IPS-18a (cell line): ENCODE measurements at regions not wholly inside any gene's neighbourhood (a gene's known extent, or its start where the extent isn't known, plus 50 kb on each side); places are given as distances from the start of the nearest gene placed in this dataset.
"Not testable (repeated sequence)": the region's sequence is repeated elsewhere in the genome, so short reads cannot be mapped to it uniquely, and the experiment has no call there.

Experiments
- H3K27ac ChIP-seq: one replicate; pipeline ENCODE4 v1.5.1; 2013; ENCODE audit warnings: low read length
- H3K27me3 ChIP-seq: one replicate; pipeline ENCODE4 v1.6.1; 2013; ENCODE audit warnings: mild to moderate bottlenecking, low read length; ENCODE audit not compliant: control insufficient read depth, insufficient read depth
- H3K36me3 ChIP-seq: one replicate; pipeline ENCODE4 v1.6.1; 2013; ENCODE audit warnings: low read depth, low read length; ENCODE audit not compliant: control insufficient read depth
- H3K4me1 ChIP-seq: one replicate; pipeline ENCODE4 v1.6.1; 2013; ENCODE audit warnings: low read depth, low read length; ENCODE audit not compliant: control insufficient read depth
- H3K4me3 ChIP-seq: one replicate; pipeline ENCODE4 v1.5.1; 2013; ENCODE audit warnings: low read length
- H3K9ac ChIP-seq: one replicate; pipeline ENCODE4 v1.6.1; 2013; ENCODE audit warnings: mild to moderate bottlenecking, low read length, moderate library complexity
- H3K9me3 ChIP-seq: one replicate; pipeline ENCODE4 v1.6.1; 2013; ENCODE audit warnings: low read depth, low read length; ENCODE audit not compliant: control insufficient read depth

- Histone ChIP-seq H3K27ac (no peak overlapping the region), H3K27me3 (no peaks in the 10 kb centered on the region), H3K9ac (no peak overlapping the region), H3K4me3 (no peak overlapping the region), H3K36me3 (no peaks in the 10 kb centered on the region), H3K9me3 (no peaks in the 10 kb centered on the region), H3K4me1 (no peaks in the 10 kb centered on the region)
These were observed 192.8 kb upstream of the NR5A2 start for GRCh38 chr1:199834711-199835110.

- Histone ChIP-seq H3K27me3 (no peaks in the 10 kb centered on the region), H3K4me3 (no peak overlapping the region), H3K36me3 (no peaks in the 10 kb centered on the region), H3K4me1 (no peaks in the 10 kb centered on the region), H3K27ac (no peak overlapping the region), H3K9ac (no peak overlapping the region), H3K9me3 (no peaks in the 10 kb centered on the region)
These were observed 191.1 kb upstream of the NR5A2 start for GRCh38 chr1:199836430-199836829.

DNA sequence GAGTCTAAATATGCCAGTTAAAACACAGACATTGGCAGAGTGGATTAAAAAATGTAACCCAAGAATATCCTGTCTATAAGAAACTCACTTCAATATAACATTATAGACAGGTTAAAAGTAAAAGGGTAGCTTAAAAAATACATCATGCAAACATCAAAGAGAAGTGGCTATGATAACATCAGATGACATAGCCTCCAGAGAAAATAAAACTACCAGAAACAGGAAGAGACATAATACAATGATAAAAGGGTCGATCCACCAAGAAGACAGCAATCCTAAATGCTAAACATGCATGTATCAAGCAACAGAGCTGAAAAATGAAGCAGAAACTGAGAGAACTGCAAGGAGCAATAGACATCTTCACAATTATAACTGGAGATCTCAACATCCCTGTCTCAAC, 190.2 kb upstream of the NR5A2 start:
- Histone ChIP-seq H3K27me3 (no peaks in the 10 kb centered on the region), H3K27ac (no peak overlapping the region), H3K36me3 (no peaks in the 10 kb centered on the region), H3K4me3 (no peak overlapping the region), H3K9ac (no peak overlapping the region), H3K9me3 (no peaks in the 10 kb centered on the region), H3K4me1 (no peaks in the 10 kb centered on the region)

DNA sequence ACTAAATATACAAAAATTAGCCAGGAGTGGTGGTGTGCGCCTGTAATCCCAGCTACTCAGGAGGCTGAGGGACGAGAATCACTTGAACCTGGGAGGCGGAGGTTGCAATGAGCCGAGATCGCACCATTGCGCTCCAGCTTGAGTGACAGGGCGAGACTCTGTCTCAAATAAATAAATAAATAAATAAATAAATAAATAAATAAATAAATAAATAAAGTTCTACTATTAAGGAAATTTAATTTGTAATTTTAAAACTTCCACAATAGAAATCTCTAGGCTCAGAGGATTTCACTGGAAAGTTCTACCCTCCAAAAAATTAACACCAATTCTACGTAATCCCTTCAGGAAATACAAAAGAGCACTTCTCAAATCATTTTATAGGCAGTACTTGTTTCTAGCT, 187.9 kb upstream of the NR5A2 start:
- not testable (repeated sequence) for H3K27ac ChIP-seq, H3K27me3 ChIP-seq, H3K9ac ChIP-seq, H3K9me3 ChIP-seq, H3K36me3 ChIP-seq, H3K4me3 ChIP-seq, H3K4me1 ChIP-seq

DNA sequence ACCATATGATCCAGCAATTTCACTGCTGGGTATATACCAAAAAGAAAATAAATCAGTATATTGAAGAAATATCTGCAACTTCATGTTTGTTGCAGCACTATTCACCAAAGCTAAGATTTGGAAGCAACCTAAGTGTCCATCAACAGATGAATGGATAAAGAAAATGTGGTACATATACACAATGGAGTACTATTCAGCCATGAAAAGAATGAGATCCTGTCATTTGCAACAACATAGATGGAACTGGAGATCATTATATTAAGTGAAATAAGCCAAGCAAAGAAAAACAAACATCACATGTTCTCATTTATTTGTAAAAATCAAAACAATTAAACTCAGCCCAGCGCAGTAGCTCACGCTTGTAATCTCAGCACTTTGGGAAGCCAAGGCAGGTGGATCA, 184.4 kb upstream of the NR5A2 start:
- not testable (repeated sequence) for H3K27me3 ChIP-seq, H3K4me1 ChIP-seq, H3K9me3 ChIP-seq, H3K27ac ChIP-seq, H3K4me3 ChIP-seq, H3K36me3 ChIP-seq, H3K9ac ChIP-seq

DNA sequence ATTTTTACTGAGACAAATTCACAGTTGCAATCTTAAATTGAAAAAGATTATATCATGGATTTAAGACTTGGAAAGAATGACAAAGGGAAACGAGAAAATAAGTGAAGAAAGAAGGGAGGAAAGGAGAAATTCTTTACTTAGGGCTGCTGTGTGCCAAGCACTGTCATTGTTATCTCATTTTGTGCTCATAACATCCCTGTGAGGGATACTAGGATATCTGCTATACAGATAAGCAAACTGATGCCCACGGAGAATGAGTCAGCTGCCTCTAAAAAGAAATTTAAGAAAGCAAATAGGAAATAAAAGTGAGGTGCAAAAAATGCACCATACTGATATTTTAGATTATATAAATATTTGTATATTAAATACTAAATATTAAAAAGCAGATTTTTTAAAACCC, 183.6 kb upstream of the NR5A2 start:
- Histone ChIP-seq H3K4me1 (no peaks in the 10 kb centered on the region), H3K9ac (no peak overlapping the region), H3K27me3 (no peaks in the 10 kb centered on the region), H3K27ac (no peak overlapping the region), H3K36me3 (no peaks in the 10 kb centered on the region), H3K9me3 (no peaks in the 10 kb centered on the region), H3K4me3 (no peak overlapping the region)

GRCh38 chr1:199847021-199847420, 180.5 kb upstream of the NR5A2 start:
- H3K4me3 ChIP-seq, result no peak overlapping the region
- no peaks in the 10 kb centered on the region for H3K4me1 ChIP-seq
- H3K27me3 ChIP-seq, result no peaks in the 10 kb centered on the region
- no peaks in the 10 kb centered on the region for H3K36me3 ChIP-seq
- no peak overlapping the region for H3K27ac ChIP-seq
- H3K9ac ChIP-seq, result no peak overlapping the region
- no peaks in the 10 kb centered on the region for H3K9me3 ChIP-seq

DNA sequence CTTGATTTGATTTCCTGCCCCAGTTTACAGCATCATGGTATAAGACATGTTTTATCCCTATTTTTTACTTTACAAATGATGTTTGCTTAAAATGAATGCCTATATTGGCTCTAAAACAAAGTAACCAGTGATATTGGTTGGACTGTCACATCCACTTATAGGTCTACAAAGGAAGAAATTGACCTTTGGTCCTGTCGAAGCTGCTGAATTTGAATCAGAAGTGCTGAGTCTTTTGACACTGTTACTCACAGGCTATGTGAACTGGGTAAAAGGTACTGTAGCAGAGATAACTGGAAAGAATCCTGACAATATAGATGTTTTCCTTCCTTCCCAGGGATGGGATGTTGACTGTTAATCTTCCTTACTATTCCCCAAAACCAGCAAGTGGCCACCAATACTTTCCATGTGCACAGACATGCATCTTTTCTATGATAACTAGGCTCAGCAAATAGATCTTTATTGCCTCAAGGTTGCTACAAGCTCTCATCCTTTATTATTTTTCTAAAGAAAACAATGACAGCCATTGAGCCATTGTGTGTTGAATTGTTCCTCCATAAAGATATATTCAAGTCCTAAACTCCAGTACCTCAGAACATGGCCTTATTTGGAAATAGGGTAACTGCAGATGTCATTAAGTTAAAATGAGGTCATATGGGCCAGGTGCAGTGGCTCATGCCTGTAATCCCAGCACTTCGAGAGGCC, 175.9 kb upstream of the NR5A2 start:
- Histone ChIP-seq H3K9ac (no peak overlapping the region), H3K27me3 (no peaks in the 10 kb centered on the region), H3K9me3 (no peaks in the 10 kb centered on the region), H3K4me1 (peaks cover 12% of the 10 kb centered on the region), H3K27ac (no peak overlapping the region), H3K4me3 (no peak overlapping the region), H3K36me3 (no peaks in the 10 kb centered on the region)

- Histone ChIP-seq H3K9me3 (no peaks in the 10 kb centered on the region), H3K9ac (no peak overlapping the region), H3K4me3 (no peak overlapping the region), H3K27me3 (no peaks in the 10 kb centered on the region), H3K36me3 (no peaks in the 10 kb centered on the region), H3K4me1 (peaks cover 15% of the 10 kb centered on the region), H3K27ac (no peak overlapping the region)
These were observed 172.7 kb upstream of the NR5A2 start for GRCh38 chr1:199854686-199855321.

DNA sequence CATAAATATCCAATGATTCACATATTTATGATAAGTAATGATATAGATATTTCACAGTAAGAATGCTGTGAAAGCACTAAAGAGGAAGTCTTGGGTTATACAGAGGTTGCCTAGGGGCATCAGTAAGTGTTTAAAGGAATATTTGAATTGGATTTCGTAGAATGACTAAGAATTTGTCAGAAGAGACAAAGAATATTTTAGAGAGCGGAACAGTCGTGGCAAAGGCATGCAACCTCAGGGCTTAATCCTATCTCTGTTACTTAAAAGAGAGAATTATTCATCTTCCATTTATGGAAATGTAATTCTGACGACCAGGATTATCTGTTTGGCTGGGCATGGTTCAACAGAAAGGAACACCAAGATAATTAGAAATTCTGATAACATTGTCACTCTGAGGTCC, 171.9 kb upstream of the NR5A2 start:
- Histone ChIP-seq H3K4me3 (no peak overlapping the region), H3K36me3 (no peaks in the 10 kb centered on the region), H3K4me1 (peaks cover 15% of the 10 kb centered on the region), H3K27ac (no peak overlapping the region), H3K27me3 (no peaks in the 10 kb centered on the region), H3K9me3 (no peaks in the 10 kb centered on the region), H3K9ac (no peak overlapping the region)

- H3K27ac ChIP-seq, result no peak overlapping the region
- peaks cover 15% of the 10 kb centered on the region for H3K4me1 ChIP-seq
- no peaks in the 10 kb centered on the region for H3K27me3 ChIP-seq
- H3K9ac ChIP-seq, result no peak overlapping the region
- H3K9me3 ChIP-seq, result no peaks in the 10 kb centered on the region
- no peaks in the 10 kb centered on the region for H3K36me3 ChIP-seq
- no peak overlapping the region for H3K4me3 ChIP-seq
These were observed 171.2 kb upstream of the NR5A2 start for GRCh38 chr1:199856216-199856780.

DNA sequence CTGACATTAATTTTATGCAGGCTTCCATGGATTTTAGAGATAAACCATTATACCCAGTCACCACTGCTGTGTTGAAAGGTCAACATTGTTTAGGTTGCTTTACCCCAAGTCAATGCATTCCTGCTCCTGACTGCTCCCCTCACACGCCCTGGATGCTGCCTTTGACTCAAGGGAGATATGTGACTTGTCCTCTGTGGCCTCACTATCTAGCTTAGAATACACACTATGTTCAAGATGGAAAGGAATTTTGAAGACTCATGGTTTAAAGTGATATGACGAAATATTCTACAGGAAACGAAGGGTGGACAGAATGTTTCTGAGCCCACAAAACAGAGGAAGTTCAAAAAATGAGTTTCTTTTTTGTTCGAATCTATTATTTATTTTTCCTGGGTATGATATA, 170.4 kb upstream of the NR5A2 start:
- H3K27ac ChIP-seq, result no peak overlapping the region
- no peaks in the 10 kb centered on the region for H3K27me3 ChIP-seq
- H3K4me3 ChIP-seq, result no peak overlapping the region
- no peaks in the 10 kb centered on the region for H3K9me3 ChIP-seq
- no peak overlapping the region for H3K9ac ChIP-seq
- no peaks in the 10 kb centered on the region for H3K36me3 ChIP-seq
- H3K4me1 ChIP-seq, result peaks cover 15% of the 10 kb centered on the region
